HG03280 (cell line): ENCODE measurements at regions not wholly inside any gene's neighbourhood (a gene's known extent, or its start where the extent isn't known, plus 50 kb on each side); places are given as distances from the start of the nearest gene placed in this dataset.
A peak's percentile ranks its signal among the peaks of the same experiment; 100 is the strongest.

ENCODE experiments used
- ATAC-seq: cut with Tn5 transposase; IDR thresholded peaks from one replicate; pipeline ENCODE4 v1.9.1; 2021; ENCODE audit warnings: mild to moderate bottlenecking, moderate library complexity; ENCODE audit not compliant: unreplicated experiment

GRCh38 chr7:124354201-124354600 lies 321.3 kb upstream of the TMEM229A start:
- ATAC-seq, result no peak

- no peak for ATAC-seq
These were observed 319.1 kb upstream of the TMEM229A start for GRCh38 chr7:124351950-124352349.

- ATAC-seq, result no peak
These were observed 316.6 kb upstream of the TMEM229A start for GRCh38 chr7:124349443-124349842.

- ATAC-seq, result no peak
These were observed 306.0 kb upstream of the TMEM229A start for GRCh38 chr7:124338861-124339260.

- ATAC-seq, result no peak
These were observed 298.0 kb upstream of the TMEM229A start for GRCh38 chr7:124330731-124331407.

- ATAC-seq, result no peak
These were observed 295.9 kb upstream of the TMEM229A start for GRCh38 chr7:124328774-124329173.

GRCh38 chr7:124324262-124324661 lies 291.4 kb upstream of the TMEM229A start:
- ATAC-seq, result no peak

GRCh38 chr7:124323597-124323996 lies 290.7 kb upstream of the TMEM229A start:
- peak; percentile 62 for ATAC-seq

GRCh38 chr7:124322561-124322960 lies 289.7 kb upstream of the TMEM229A start:
- no peak for ATAC-seq

GRCh38 chr7:124318721-124319450 lies 286.0 kb upstream of the TMEM229A start:
- ATAC-seq, result no peak

- no peak for ATAC-seq
These were observed 278.1 kb upstream of the TMEM229A start for GRCh38 chr7:124310934-124311390.

GRCh38 chr7:124308384-124308783 lies 275.5 kb upstream of the TMEM229A start:
- no peak for ATAC-seq

GRCh38 chr7:124295289-124295688 lies 262.4 kb upstream of the TMEM229A start:
- ATAC-seq, result no peak

- no peak for ATAC-seq
These were observed 252.1 kb upstream of the TMEM229A start for GRCh38 chr7:124284937-124285336.

- ATAC-seq, result peak; percentile 99
These were observed 243.2 kb upstream of the TMEM229A start for GRCh38 chr7:124276005-124276622.

GRCh38 chr7:124275411-124275810 lies 242.5 kb upstream of the TMEM229A start:
- ATAC-seq, result no peak

- no peak for ATAC-seq
These were observed 236.9 kb upstream of the TMEM229A start for GRCh38 chr7:124269774-124270173.

GRCh38 chr7:124267154-124267553 lies 234.3 kb upstream of the TMEM229A start:
- ATAC-seq, result no peak

GRCh38 chr7:124263232-124263827 lies 230.5 kb upstream of the TMEM229A start:
- ATAC-seq, result peak; percentile 97

GRCh38 chr7:124261710-124262109 lies 228.8 kb upstream of the TMEM229A start:
- ATAC-seq, result no peak

- no peak for ATAC-seq
These were observed 224.9 kb upstream of the TMEM229A start for GRCh38 chr7:124257638-124258308.
